T1000 (cell line): ENCODE measurements at regions not wholly inside any gene's neighbourhood (a gene's known extent, or its start where the extent isn't known, plus 50 kb on each side); places are given as distances from the start of the nearest gene placed in this dataset.

Experiments used
- DNase-seq: peaks from one replicate; lab custom pipeline; 2025; ENCODE audit warnings: mixed read lengths; lab: John Stamatoyannopoulos, UW

- DNase-seq: no peak
Measured at GRCh38 chr2:145106293-145106692, 586.4 kb upstream of the ZEB2 start.

DNA sequence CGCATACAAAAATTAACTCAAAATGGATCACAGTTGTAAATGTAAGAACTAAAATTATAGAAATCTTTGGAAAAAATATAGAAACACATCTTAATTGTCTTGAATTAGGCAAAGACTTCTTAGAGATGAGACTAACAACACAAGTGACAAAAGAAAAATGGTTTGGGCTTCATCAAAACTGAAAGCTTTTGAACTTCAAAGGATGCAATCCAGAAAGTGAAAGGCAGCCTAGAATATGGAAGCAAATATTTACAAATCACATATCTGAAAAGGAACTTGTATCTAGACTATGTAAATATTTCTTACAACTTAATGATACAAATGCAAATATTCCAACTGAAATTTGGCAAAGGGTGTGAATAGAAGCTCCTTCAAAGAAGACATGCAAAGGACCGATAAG lies 582.8 kb upstream of the ZEB2 start:
- no peak for DNase-seq

DNA sequence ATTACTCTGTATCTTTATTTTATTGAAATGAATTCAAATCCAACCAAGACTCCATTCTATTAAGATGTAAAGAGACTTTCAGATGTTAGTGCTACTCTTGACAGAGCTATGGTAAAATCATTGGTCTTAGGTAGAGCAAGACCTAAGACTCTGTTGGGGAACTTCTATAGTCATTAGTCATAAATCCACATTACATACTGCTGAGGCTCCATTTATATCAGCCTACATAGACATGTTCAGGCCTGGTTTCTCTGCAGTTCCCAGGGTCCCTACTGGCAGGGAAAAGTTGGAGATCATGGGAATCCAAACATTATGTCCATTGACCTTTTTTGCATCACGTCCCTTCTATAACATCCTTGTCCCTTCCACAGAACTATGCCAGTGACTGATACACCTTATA lies 580.4 kb upstream of the ZEB2 start:
- DNase-seq: no peak

- DNase-seq: peak; percentile 4
Measured at GRCh38 chr2:145096582-145096981, 576.7 kb upstream of the ZEB2 start.

- no peak for DNase-seq
Measured at GRCh38 chr2:145095641-145096435, 575.9 kb upstream of the ZEB2 start.

DNA sequence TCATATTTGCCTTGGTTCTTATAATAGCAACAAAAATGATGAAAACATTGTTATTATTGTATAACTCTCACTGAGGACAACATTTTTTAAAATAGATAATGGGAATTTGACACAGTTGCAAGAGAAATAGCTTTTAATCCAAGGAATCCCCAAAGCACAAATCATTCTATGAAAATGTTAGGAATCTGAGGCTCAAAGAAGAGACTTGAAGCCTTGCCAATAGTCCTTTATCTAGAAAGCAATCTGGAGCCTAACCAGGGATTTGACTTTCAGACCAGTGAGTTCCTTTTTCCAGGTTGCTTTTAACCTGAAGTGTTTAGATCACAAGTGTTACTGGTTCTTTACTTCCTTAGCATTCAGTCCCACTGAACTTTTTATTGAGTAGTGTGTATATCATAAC lies 574.5 kb upstream of the ZEB2 start:
- no peak for DNase-seq

DNA sequence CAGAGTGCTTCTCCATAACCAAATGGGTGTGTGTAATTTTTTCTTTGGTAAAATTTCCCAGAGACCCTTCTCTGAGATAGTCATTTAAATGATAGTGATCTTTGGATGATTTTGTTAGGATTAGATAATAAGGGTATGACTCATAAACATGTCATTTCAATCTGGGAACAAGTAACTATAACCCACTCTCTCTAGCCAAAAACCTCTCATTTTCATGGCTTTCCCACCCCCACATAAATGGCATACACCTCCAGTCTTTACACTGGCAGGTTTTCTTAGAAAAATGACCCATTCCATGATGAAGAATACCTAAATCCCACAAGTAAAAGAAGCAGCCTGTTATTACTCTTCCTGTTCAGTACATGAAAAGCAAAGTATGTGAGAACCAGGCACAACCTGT lies 572.0 kb upstream of the ZEB2 start:
- no peak for DNase-seq

DNA sequence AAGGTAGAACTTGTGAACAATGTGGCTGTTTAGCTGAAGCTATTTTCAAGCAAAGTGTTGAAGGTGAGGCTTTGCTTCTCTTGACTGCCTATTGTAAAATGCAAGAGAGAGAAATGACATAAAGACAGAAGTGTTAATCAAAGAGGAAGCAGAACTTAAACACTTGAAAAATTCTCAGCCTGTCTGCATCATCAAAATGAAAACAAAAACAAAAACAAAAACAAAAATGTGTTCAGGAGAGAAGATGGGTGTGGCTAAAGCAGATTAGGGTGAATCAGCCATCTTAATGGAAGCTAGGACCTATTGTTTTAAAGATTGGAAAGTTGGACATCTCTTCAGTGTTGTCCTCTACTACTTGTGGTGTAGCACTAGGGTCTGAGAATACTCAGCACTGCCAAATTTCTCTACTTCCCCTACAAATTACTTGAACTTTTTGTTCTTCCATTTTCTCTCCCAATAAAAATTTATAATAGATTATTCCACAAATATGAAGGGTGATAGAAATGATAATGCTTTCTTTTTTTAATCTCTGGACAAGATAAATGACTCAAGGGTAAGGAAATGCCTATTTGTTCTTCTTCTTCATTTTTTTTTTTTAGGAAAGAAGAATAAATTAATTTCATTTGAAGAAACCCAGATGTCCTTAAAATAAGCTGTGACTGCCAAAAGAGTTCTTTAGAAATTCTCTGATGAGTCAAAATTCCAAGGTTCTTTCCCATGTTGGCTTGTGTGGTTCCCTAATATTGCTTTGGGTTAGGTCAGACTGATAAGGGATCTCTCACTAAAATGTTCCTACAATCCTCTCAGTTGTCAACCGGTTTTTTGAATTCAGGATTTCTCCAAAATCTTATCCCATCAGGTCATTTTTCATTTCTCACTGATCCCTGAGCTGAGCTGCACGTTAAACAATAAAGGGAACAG lies 571.2 kb upstream of the ZEB2 start:
- DNase-seq: no peak

- DNase-seq: no peak
Measured at GRCh38 chr2:145088756-145089155, 568.8 kb upstream of the ZEB2 start.

DNA sequence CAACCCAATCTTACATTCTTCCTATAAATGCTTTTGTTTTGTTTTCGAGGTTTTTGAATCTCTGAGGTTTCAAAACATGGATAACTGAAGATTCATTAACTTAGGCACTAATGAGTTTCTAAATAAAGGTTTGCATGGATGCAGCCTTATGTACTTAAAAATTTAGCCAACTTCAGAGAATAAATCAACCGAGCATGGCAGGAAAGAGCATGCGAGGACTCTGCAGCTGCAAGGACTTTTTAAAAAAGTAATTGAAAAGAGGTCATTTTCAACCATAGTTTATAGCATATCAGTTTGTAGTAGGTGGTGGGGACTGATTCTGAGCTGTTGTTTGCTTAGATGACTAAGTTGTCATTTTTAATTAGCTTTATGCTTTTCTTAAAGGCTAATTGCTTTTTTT lies 567.0 kb upstream of the ZEB2 start:
- no peak for DNase-seq

- DNase-seq: no peak
Measured at GRCh38 chr2:145085612-145086011, 565.7 kb upstream of the ZEB2 start.

DNA sequence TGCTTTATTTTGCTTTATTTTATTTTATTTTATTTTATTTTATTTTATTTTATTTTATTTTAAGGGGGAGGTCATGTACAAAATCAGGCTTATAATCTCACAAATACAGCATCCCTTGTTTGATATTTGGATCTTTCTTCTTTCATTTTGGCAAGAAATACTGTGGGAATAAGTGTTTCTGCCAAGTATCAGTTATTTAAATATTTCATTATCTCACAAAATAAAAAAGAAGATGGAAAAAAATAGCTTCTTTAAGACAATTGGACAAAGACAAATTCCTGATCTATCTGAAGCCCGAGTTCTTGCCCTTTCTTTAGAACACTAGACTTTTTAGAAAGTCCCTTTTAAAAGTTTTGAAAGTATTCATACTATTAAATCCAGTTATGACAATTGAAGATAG lies 560.5 kb upstream of the ZEB2 start:
- DNase-seq: no peak

DNA sequence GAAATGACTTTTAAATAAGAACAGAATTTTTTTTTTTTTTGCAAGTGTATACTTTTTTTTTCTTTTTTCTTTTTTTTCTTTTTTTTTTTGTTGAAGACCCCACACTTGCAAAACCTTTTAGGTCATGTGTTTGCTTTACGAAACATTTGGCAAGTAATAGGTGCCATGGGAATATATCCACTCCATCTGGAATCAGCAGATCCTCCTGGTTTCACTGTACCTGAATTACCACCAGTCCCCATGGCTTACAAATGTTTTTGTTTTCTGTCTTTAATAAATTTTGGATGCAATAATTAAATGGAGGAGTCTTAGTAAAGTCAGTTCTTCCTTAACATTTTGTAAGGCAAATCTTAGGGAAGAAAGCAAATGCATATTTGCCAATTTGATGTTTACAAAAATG lies 559.7 kb upstream of the ZEB2 start:
- DNase-seq: no peak

- no peak for DNase-seq
Measured at GRCh38 chr2:145078923-145079322, 559.0 kb upstream of the ZEB2 start.

GRCh38 chr2:145076085-145076484 lies 556.2 kb upstream of the ZEB2 start:
- no peak for DNase-seq

DNA sequence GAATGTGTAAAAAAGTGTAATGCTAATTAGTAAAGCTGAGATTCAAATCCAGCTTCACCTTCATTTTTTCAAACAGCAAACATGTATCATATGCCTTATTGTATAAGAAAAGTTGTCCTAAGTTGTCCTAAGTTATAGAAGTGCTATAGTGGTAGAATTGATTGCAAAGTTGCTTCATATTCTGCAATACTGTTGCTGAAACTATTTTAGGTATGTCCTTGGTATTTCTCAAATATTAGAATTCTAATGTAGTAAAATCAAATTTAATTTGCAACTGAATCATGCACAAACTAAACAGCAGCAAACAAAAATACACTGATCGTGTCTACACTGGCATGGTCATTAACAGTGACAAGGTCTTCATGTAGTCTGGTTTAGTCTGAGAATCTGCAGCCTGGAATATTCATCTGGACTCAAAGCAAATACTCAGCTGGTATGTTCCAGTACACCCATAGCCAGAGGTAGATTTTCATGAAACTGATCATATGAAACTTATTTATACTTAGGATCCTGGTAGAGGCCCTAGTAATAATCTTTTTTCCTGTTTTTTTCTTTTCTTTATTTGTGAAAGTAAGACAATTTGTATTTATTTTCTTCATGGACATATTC lies 555.6 kb upstream of the ZEB2 start:
- no peak for DNase-seq

- no peak for DNase-seq
Measured at GRCh38 chr2:145070703-145071102, 550.8 kb upstream of the ZEB2 start.

DNA sequence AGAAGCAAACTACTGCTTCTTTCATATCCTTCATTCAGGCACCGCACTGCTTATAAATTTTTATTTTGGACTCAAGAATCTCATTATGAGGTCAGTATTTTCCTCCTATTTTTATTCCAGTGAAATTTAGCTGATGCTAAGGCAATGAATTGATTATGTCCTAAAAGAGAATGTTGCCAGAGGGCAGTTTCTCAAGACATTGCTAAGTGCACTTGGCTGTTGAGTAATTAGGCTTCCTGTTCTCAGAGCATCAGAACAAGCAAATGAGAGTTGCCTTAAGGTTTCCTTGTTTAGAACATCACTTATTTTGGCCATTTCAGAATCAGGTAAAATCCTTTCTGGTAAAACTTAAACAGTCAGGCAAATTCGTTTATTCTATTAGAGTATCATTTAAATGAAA lies 548.6 kb upstream of the ZEB2 start:
- no peak for DNase-seq

DNA sequence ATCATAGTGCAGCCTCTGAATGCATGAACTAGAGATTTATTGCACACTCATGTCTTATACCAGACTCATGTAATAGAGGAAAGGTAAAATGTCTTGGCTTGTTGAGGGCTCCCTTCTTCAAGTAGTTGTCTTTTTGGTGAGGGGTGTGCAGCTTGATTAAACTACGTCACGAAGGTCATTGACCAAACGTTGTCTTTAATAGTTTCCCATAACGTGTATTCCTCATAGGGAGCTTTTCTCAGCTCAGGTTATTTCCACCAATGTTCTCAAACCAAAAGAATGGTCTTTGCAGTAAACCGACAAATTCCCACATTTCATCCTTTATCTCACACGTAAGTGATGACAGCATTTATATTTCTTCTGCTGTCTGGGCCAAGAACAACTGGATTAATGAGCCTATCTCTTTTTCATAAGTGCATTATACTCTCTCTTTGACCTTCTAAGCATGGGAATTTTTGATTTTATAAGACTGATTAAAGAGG lies 547.7 kb upstream of the ZEB2 start:
- DNase-seq: no peak

DNA sequence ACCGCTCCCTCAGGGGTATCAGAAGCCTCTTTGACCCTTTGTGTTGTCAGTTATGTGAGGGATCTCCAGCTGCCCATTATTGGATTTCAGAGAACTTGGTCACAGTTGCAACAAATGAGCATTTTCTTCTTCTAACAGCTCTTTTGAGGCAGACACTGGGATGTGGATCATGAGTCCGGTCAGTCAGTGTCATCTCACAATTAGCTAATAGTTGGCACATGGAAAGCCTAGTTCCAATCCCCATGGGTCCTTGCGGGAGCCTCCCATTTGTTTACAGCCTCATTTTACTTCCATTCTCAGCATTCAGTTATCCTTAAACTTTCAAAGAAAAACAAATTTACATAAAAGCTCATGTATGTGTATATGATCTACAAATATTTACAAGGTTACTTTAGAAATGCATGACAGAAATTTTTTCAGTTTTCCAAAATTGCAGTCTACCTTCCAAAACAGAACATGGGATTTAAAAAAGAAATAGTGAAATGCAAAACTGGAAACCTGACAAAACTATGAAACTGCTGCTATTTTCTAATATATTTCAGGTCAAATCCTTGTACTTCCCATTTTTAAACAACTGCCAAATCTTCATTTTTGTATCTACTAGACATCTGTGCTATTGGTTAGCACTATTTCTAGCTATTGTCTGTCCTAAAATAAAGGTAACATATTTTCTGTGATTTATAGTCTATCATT lies 547.1 kb upstream of the ZEB2 start:
- no peak for DNase-seq

DNA sequence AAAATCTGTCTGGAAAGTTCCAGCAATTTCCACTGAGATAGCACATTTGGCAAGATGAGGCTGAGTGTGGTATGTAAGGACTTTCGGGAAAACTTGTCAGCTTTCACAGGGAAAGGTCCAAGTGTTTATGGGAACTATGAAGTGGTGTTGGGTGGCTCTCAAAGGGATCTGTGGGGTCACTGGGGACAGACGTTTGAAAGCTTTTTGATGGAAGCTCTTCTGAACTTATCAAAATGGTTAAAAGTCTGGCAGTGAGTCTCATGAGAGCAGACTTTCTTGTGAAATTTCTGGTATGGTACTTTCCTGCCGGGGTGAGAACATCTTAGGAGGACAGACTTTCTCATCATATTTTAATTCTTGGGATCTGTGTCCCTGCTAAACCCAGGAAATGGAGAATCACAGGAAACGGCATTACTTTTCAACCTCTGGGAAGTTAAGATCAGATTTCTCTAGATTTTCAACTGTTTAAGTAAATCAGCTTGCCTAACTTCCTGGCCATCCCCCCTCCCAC lies 546.3 kb upstream of the ZEB2 start:
- no peak for DNase-seq

DNA sequence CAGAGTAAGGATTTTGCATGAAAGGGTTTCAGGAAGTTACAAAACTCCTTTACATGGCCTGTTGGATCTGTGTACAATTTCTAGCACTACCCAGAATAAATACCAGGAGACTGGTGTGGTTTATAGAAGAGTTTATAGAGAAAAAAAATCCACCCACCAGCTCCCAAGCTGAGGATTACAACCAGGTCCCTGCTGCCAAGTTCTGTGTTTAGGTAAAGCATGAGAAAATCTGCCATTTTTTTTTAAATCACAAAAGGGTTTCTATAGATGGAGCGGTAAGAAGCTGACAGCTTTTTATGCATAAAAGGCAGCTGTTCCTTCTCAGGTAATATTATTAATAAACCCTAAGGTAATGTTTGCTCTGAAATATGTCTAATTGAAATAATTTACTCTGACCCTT lies 545.4 kb upstream of the ZEB2 start:
- DNase-seq: no peak
